T-helper 2 cell treated with Interferon-gamma antibody and Interleukin-4, amounts not matched to agents 5 μg/mL and 100 μg/mL, for 36 hours (primary cell): ENCODE measurements at regions not wholly inside any gene's neighbourhood (a gene's known extent, or its start where the extent isn't known, plus 50 kb on each side); places are given as distances from the start of the nearest gene placed in this dataset.

Experiments used
- DNase-seq: peaks from one replicate; pipeline ENCODE4 v3.0.0; 2021; ENCODE audit warnings: low spot score
- H3K27ac Mint-ChIP-seq: one replicate; pipeline ENCODE4 v1.8.0; 2021; ENCODE audit warnings: mild to moderate bottlenecking, mixed read lengths
- H3K27me3 Mint-ChIP-seq: one replicate; pipeline ENCODE4 v1.8.0; 2021; ENCODE audit warnings: low read depth, mixed read lengths
- H3K36me3 Mint-ChIP-seq: one replicate; pipeline ENCODE4 v1.8.0; 2021; ENCODE audit warnings: low read depth, mixed read lengths
- H3K4me1 Mint-ChIP-seq: one replicate; pipeline ENCODE4 v1.8.0; 2021; ENCODE audit warnings: low read depth, mixed read lengths
- H3K4me3 Mint-ChIP-seq: one replicate; pipeline ENCODE4 v1.8.0; 2022; ENCODE audit warnings: mild to moderate bottlenecking, moderate library complexity, mixed read lengths
- H3K9me3 Mint-ChIP-seq: one replicate; pipeline ENCODE4 v1.8.0; 2021; ENCODE audit warnings: mixed read lengths

GRCh38 chr6:139644821-139645220 is 270.4 kb upstream of the CITED2 start:
- peaks cover 12% of the 10 kb centered on the region for H3K4me1 Mint-ChIP-seq
- H3K9me3 Mint-ChIP-seq: no peaks in the 10 kb centered on the region
- H3K27me3 Mint-ChIP-seq: peaks cover 15% of the 10 kb centered on the region
- no peak overlapping the region for H3K4me3 Mint-ChIP-seq
- no peak overlapping the region for H3K27ac Mint-ChIP-seq
- DNase-seq: no peak
- no peaks in the 10 kb centered on the region for H3K36me3 Mint-ChIP-seq

GRCh38 chr6:139643986-139644385 is 269.5 kb upstream of the CITED2 start:
- Mint-ChIP-seq H3K4me1 (peaks cover 15% of the 10 kb centered on the region), H3K27me3 (peaks cover 12% of the 10 kb centered on the region), H3K27ac (no peak overlapping the region), H3K4me3 (no peak overlapping the region), H3K9me3 (no peaks in the 10 kb centered on the region), H3K36me3 (no peaks in the 10 kb centered on the region)
- no peak for DNase-seq

- peaks cover 15% of the 10 kb centered on the region for H3K4me1 Mint-ChIP-seq
- DNase-seq: no peak
- peaks cover 10% of the 10 kb centered on the region for H3K27me3 Mint-ChIP-seq
- H3K4me3 Mint-ChIP-seq: no peak overlapping the region
- peaks cover 1% of the 10 kb centered on the region for H3K36me3 Mint-ChIP-seq
- no peaks in the 10 kb centered on the region for H3K9me3 Mint-ChIP-seq
- no peak overlapping the region for H3K27ac Mint-ChIP-seq
Measured at GRCh38 chr6:139642346-139642745, 267.9 kb upstream of the CITED2 start.

- no peaks in the 10 kb centered on the region for H3K9me3 Mint-ChIP-seq
- no peak for DNase-seq
Measured at GRCh38 chr6:139641376-139641775, 266.9 kb upstream of the CITED2 start.

GRCh38 chr6:139640921-139641320 is 266.5 kb upstream of the CITED2 start:
- Mint-ChIP-seq H3K9me3 (no peaks in the 10 kb centered on the region), H3K27me3 (peaks cover 10% of the 10 kb centered on the region), H3K27ac (no peak overlapping the region), H3K36me3 (peaks cover 1% of the 10 kb centered on the region), H3K4me1 (peaks cover 15% of the 10 kb centered on the region), H3K4me3 (no peak overlapping the region)
- no peak for DNase-seq

More at GRCh38 chr6:139641376-139641775, 266.9 kb upstream of the CITED2 start:
- Mint-ChIP-seq H3K4me3 (no peak overlapping the region), H3K4me1 (peaks cover 15% of the 10 kb centered on the region), H3K27me3 (peaks cover 10% of the 10 kb centered on the region), H3K27ac (no peak overlapping the region), H3K36me3 (peaks cover 1% of the 10 kb centered on the region)

- no peaks in the 10 kb centered on the region for H3K9me3 Mint-ChIP-seq
- DNase-seq: no peak
- peaks cover 10% of the 10 kb centered on the region for H3K27me3 Mint-ChIP-seq
- peaks cover 1% of the 10 kb centered on the region for H3K36me3 Mint-ChIP-seq
- H3K4me1 Mint-ChIP-seq: peaks cover 15% of the 10 kb centered on the region
- H3K27ac Mint-ChIP-seq: no peak overlapping the region
- H3K4me3 Mint-ChIP-seq: no peak overlapping the region
Measured at GRCh38 chr6:139640448-139640847, 266.0 kb upstream of the CITED2 start.

- Mint-ChIP-seq H3K4me3 (no peak overlapping the region), H3K36me3 (peaks cover 1% of the 10 kb centered on the region), H3K4me1 (peaks cover 15% of the 10 kb centered on the region), H3K27me3 (peaks cover 12% of the 10 kb centered on the region), H3K27ac (no peak overlapping the region), H3K9me3 (no peaks in the 10 kb centered on the region)
- DNase-seq: no peak
Measured at GRCh38 chr6:139639507-139639906, 265.1 kb upstream of the CITED2 start.

GRCh38 chr6:139638179-139638941 is 263.9 kb upstream of the CITED2 start:
- H3K27me3 Mint-ChIP-seq: peaks cover 17% of the 10 kb centered on the region
- peaks cover 15% of the 10 kb centered on the region for H3K4me1 Mint-ChIP-seq
- H3K4me3 Mint-ChIP-seq: no peak overlapping the region
- DNase-seq: no peak
- H3K27ac Mint-ChIP-seq: no peak overlapping the region
- H3K36me3 Mint-ChIP-seq: peaks cover 1% of the 10 kb centered on the region
- H3K9me3 Mint-ChIP-seq: no peaks in the 10 kb centered on the region

- Mint-ChIP-seq H3K4me1 (peaks cover 15% of the 10 kb centered on the region), H3K36me3 (peaks cover 1% of the 10 kb centered on the region), H3K9me3 (no peaks in the 10 kb centered on the region), H3K27ac (no peak overlapping the region), H3K4me3 (no peak overlapping the region), H3K27me3 (peaks cover 18% of the 10 kb centered on the region)
- no peak for DNase-seq
Measured at GRCh38 chr6:139637766-139638165, 263.3 kb upstream of the CITED2 start.

GRCh38 chr6:139636391-139636790 is 261.9 kb upstream of the CITED2 start:
- peaks cover 1% of the 10 kb centered on the region for H3K36me3 Mint-ChIP-seq
- H3K9me3 Mint-ChIP-seq: no peaks in the 10 kb centered on the region
- no peak overlapping the region for H3K4me3 Mint-ChIP-seq
- H3K4me1 Mint-ChIP-seq: peaks cover 11% of the 10 kb centered on the region
- no peak overlapping the region for H3K27ac Mint-ChIP-seq
- no peak for DNase-seq
- H3K27me3 Mint-ChIP-seq: peaks cover 16% of the 10 kb centered on the region

- DNase-seq: no peak
- Mint-ChIP-seq H3K4me3 (no peak overlapping the region), H3K4me1 (peaks cover 7% of the 10 kb centered on the region), H3K27me3 (peaks cover 16% of the 10 kb centered on the region), H3K27ac (no peak overlapping the region), H3K36me3 (peaks cover 1% of the 10 kb centered on the region), H3K9me3 (no peaks in the 10 kb centered on the region)
Measured at GRCh38 chr6:139635401-139636130, 261.1 kb upstream of the CITED2 start.

- no peaks in the 10 kb centered on the region for H3K36me3 Mint-ChIP-seq
- peaks cover 28% of the 10 kb centered on the region for H3K27me3 Mint-ChIP-seq
- H3K9me3 Mint-ChIP-seq: no peaks in the 10 kb centered on the region
- no peak overlapping the region for H3K4me3 Mint-ChIP-seq
- no peak overlapping the region for H3K27ac Mint-ChIP-seq
- no peak for DNase-seq
- H3K4me1 Mint-ChIP-seq: no peaks in the 10 kb centered on the region
Measured at GRCh38 chr6:139632840-139633239, 258.4 kb upstream of the CITED2 start.

- H3K4me1 Mint-ChIP-seq: peaks cover 8% of the 10 kb centered on the region
- no peak overlapping the region for H3K4me3 Mint-ChIP-seq
- no peaks in the 10 kb centered on the region for H3K36me3 Mint-ChIP-seq
- peaks cover 32% of the 10 kb centered on the region for H3K27me3 Mint-ChIP-seq
- H3K27ac Mint-ChIP-seq: no peak overlapping the region
- H3K9me3 Mint-ChIP-seq: no peaks in the 10 kb centered on the region
- no peak for DNase-seq
Measured at GRCh38 chr6:139628270-139628669, 253.8 kb upstream of the CITED2 start.

GRCh38 chr6:139627091-139627490 is 252.6 kb upstream of the CITED2 start:
- peaks cover 8% of the 10 kb centered on the region for H3K4me1 Mint-ChIP-seq
- DNase-seq: no peak
- H3K9me3 Mint-ChIP-seq: no peaks in the 10 kb centered on the region
- no peaks in the 10 kb centered on the region for H3K36me3 Mint-ChIP-seq
- H3K27ac Mint-ChIP-seq: no peak overlapping the region
- H3K27me3 Mint-ChIP-seq: peaks cover 25% of the 10 kb centered on the region
- H3K4me3 Mint-ChIP-seq: no peak overlapping the region
